Uterus (tissue), 2 donors: ENCODE measurements at regions not wholly inside any gene's neighbourhood (a gene's known extent, or its start where the extent isn't known, plus 50 kb on each side); places are given as distances from the start of the nearest gene placed in this dataset.

Experiments
- POLR2A ChIP-seq, 2 donors: fragments of 450-650 bp; IDR thresholded peaks; one replicate each; pipeline ENCODE4 v1.6.1; 2016; ENCODE audit warnings: antibody characterized with exemption in 2 of 2, mild to moderate bottlenecking in 1 of 2, moderate library complexity in 1 of 2
- TF ChIP-seq, protein P1 (sequence below), 4 experiments: fragments of 200-600 bp in 2 of 4; fragments of 450-650 bp in 2 of 4; sonication (generic) in 2 of 4; IDR thresholded peaks; one replicate each; pipeline ENCODE4 v1.5.1; 2016 to 2019; ENCODE audit warnings: antibody characterized with exemption in 4 of 4, mild to moderate bottlenecking in 2 of 4, moderate library complexity in 1 of 4

DNA sequence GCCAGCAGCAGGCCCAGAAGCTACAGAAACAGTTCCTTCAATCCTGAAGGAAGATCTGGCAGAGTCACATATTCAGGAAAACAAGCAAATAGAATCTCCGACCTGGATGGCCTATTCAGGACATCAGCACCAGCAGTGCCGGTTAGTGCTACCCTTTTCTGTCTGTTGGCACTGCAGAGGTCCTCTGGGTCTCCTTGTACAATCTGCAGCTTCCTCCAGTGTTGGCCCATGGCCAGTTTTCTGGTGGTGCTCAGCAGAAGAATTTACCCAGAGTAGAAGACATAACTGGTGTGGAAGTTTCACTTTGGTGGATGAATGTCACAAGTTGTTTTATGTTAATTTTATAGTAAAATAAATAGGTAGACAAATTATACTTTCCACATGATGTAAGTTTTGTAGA lies 498.1 kb downstream of the COG6 start:
- TF ChIP-seq, protein P1, sequence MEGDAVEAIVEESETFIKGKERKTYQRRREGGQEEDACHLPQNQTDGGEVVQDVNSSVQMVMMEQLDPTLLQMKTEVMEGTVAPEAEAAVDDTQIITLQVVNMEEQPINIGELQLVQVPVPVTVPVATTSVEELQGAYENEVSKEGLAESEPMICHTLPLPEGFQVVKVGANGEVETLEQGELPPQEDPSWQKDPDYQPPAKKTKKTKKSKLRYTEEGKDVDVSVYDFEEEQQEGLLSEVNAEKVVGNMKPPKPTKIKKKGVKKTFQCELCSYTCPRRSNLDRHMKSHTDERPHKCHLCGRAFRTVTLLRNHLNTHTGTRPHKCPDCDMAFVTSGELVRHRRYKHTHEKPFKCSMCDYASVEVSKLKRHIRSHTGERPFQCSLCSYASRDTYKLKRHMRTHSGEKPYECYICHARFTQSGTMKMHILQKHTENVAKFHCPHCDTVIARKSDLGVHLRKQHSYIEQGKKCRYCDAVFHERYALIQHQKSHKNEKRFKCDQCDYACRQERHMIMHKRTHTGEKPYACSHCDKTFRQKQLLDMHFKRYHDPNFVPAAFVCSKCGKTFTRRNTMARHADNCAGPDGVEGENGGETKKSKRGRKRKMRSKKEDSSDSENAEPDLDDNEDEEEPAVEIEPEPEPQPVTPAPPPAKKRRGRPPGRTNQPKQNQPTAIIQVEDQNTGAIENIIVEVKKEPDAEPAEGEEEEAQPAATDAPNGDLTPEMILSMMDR (IDR thresholded peaks at IDR 0.05): no peak
- TF ChIP-seq POLR2A (IDR thresholded peaks at IDR 0.05): no peak
